SH-SY5Y (cell line): ENCODE measurements at regions not wholly inside any gene's neighbourhood (a gene's known extent, or its start where the extent isn't known, plus 50 kb on each side); places are given as distances from the start of the nearest gene placed in this dataset.

Source experiments
- GATA2 ChIP-seq: IDR thresholded peaks from 2 replicates; pipeline ENCODE4 v1.6.1; 2011; ENCODE audit warnings: mild to moderate bottlenecking, low read depth, low read length
- GATA3 ChIP-seq: IDR thresholded peaks from 2 replicates; pipeline ENCODE4 v1.6.1; 2011; ENCODE audit warnings: low read depth, mild to moderate bottlenecking, low read length, moderate library complexity

- no peak for TF ChIP-seq GATA2
- TF ChIP-seq GATA3, result no peak
These were observed 158.4 kb downstream of the EN1 start for GRCh38 chr2:118689033-118689432.
